BLaER1 (cell line): ENCODE measurements at regions not wholly inside any gene's neighbourhood (a gene's known extent, or its start where the extent isn't known, plus 50 kb on each side); places are given as distances from the start of the nearest gene placed in this dataset.
"Not testable (repeated sequence)": the region's sequence is repeated elsewhere in the genome, so short reads cannot be mapped to it uniquely, and the experiment has no call there.

Experiments
- H3K27ac ChIP-seq: shearing (Covaris generic); formaldehyde crosslinking; 2 replicates; pipeline ENCODE4 v1.8.1; 2022
- H3K27me3 ChIP-seq: shearing (Covaris generic); formaldehyde crosslinking; 2 replicates; pipeline ENCODE4 v1.8.1; 2022
- H3K36me3 ChIP-seq: shearing (Covaris generic); formaldehyde crosslinking; 2 replicates; pipeline ENCODE4 v1.8.1; 2022
- H3K4me1 ChIP-seq: shearing (Covaris generic); formaldehyde crosslinking; 2 replicates; pipeline ENCODE4 v1.8.1; 2022
- H3K4me2 ChIP-seq: shearing (Covaris generic); formaldehyde crosslinking; 2 replicates; pipeline ENCODE4 v1.8.1; 2022
- H3K4me3 ChIP-seq: shearing (Covaris generic); formaldehyde crosslinking; 2 replicates; pipeline ENCODE4 v1.8.1; 2022
- H3K9ac ChIP-seq: shearing (Covaris generic); formaldehyde crosslinking; 2 replicates; pipeline ENCODE4 v1.8.1; 2022
- H3K9me3 ChIP-seq: shearing (Covaris generic); formaldehyde crosslinking; 2 replicates; pipeline ENCODE4 v1.8.1; 2022
- H4K20me1 ChIP-seq: shearing (Covaris generic); formaldehyde crosslinking; 2 replicates; pipeline ENCODE4 v1.8.1; 2022
- Cebpa-rat ChIP-seq: shearing (Covaris generic); IDR thresholded peaks from 2 replicates; pipeline ENCODE4 v1.8.1; 2022

DNA sequence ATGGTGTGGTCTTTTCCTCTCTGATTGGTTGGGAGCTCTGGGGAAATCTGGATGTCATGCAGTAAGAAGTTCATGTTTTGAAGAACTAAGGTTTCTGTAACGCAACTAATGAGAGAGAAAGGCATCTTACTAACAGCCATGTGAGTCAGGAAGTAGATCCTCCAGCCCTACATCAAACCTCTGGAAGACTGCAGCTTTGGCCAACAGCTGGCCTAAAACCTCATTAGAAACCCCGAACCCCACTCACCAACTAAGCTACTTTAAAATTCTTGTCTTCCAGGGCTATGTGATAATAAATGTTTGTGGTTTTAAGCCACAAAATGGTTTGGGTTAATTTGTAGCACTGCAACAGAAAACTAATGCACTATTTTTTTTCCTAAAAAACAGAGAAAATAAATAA is 549.0 kb upstream of the GRID2 start:
- Histone ChIP-seq H3K36me3 (no peaks in the 10 kb centered on the region), H3K4me3 (no peak overlapping the region), H3K4me1 (peaks cover 19% of the 10 kb centered on the region), H3K4me2 (no peak overlapping the region), H4K20me1 (no peaks in the 10 kb centered on the region), H3K9me3 (no peaks in the 10 kb centered on the region), H3K9ac (no peak overlapping the region), H3K27ac (no peak overlapping the region), H3K27me3 (no peaks in the 10 kb centered on the region)
- no peak for TF ChIP-seq Cebpa-rat

- Histone ChIP-seq H3K9me3 (no peaks in the 10 kb centered on the region), H3K27me3 (no peaks in the 10 kb centered on the region), H3K27ac (no peak overlapping the region), H3K4me1 (peaks cover 19% of the 10 kb centered on the region), H3K4me3 (no peak overlapping the region), H3K36me3 (no peaks in the 10 kb centered on the region), H4K20me1 (no peaks in the 10 kb centered on the region), H3K9ac (no peak overlapping the region), H3K4me2 (no peak overlapping the region)
- TF ChIP-seq Cebpa-rat: no peak
Observed at GRCh38 chr4:91758487-91758886, 545.3 kb upstream of the GRID2 start.

- H4K20me1 ChIP-seq: no peaks in the 10 kb centered on the region
- no peak overlapping the region for H3K4me3 ChIP-seq
- H3K36me3 ChIP-seq: no peaks in the 10 kb centered on the region
- no peak overlapping the region for H3K27ac ChIP-seq
- H3K9me3 ChIP-seq: no peaks in the 10 kb centered on the region
- no peak overlapping the region for H3K9ac ChIP-seq
- no peak overlapping the region for H3K4me2 ChIP-seq
- no peak for TF ChIP-seq Cebpa-rat
- no peaks in the 10 kb centered on the region for H3K27me3 ChIP-seq
- H3K4me1 ChIP-seq: no peaks in the 10 kb centered on the region
Observed at GRCh38 chr4:91764085-91764484, 539.7 kb upstream of the GRID2 start.

GRCh38 chr4:91769912-91770311 is 533.9 kb upstream of the GRID2 start:
- H3K9me3 ChIP-seq: peaks cover 5% of the 10 kb centered on the region; the same call in 1 of the 2 replicates
- H3K36me3 ChIP-seq: no peaks in the 10 kb centered on the region
- H3K4me1 ChIP-seq: no peaks in the 10 kb centered on the region
- H3K27ac ChIP-seq: no peak overlapping the region
- H3K27me3 ChIP-seq: no peaks in the 10 kb centered on the region
- H3K9ac ChIP-seq: no peak overlapping the region
- H3K4me3 ChIP-seq: no peak overlapping the region
- no peak overlapping the region for H3K4me2 ChIP-seq
- H4K20me1 ChIP-seq: no peaks in the 10 kb centered on the region
- no peak for TF ChIP-seq Cebpa-rat

GRCh38 chr4:91791631-91792030 is 512.1 kb upstream of the GRID2 start:
- H3K27me3 ChIP-seq, H3K9me3 ChIP-seq, H3K36me3 ChIP-seq, H3K27ac ChIP-seq, H3K4me1 ChIP-seq, H3K9ac ChIP-seq, H3K4me2 ChIP-seq, H3K4me3 ChIP-seq, H4K20me1 ChIP-seq: not testable (repeated sequence)

GRCh38 chr4:91795947-91796346 is 507.8 kb upstream of the GRID2 start:
- TF ChIP-seq Cebpa-rat: no peak
- H3K27me3 ChIP-seq: no peaks in the 10 kb centered on the region

DNA sequence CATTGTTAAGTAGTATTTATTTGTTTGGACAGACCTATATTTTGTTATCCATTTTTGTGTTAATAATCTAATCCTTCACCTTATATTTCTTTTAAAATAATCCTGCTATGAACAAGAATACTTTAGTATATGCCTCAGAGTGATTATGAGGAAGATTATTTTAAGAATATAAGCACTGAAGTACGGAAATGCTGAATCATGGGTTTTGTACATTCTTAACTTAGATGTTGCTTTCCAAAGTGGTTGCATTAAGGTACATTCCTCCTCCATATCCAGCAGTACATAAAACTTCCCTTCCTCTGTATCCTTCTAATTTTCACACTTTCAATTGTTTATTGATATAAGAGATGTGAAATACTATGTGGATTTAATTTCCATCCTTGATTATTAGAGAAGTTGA is 491.4 kb upstream of the GRID2 start:
- no peak overlapping the region for H3K4me3 ChIP-seq
- no peaks in the 10 kb centered on the region for H4K20me1 ChIP-seq
- H3K36me3 ChIP-seq: no peaks in the 10 kb centered on the region
- no peak overlapping the region for H3K27ac ChIP-seq
- no peak overlapping the region for H3K9ac ChIP-seq
- H3K27me3 ChIP-seq: no peaks in the 10 kb centered on the region
- H3K4me2 ChIP-seq: no peak overlapping the region
- no peak for TF ChIP-seq Cebpa-rat
- no peaks in the 10 kb centered on the region for H3K4me1 ChIP-seq
- no peaks in the 10 kb centered on the region for H3K9me3 ChIP-seq

More at GRCh38 chr4:91795947-91796346, 507.8 kb upstream of the GRID2 start:
- H3K4me1 ChIP-seq: no peaks in the 10 kb centered on the region
- H3K4me2 ChIP-seq: no peak overlapping the region
- no peak overlapping the region for H3K27ac ChIP-seq
- H3K36me3 ChIP-seq: no peaks in the 10 kb centered on the region
- H4K20me1 ChIP-seq: no peaks in the 10 kb centered on the region
- no peak overlapping the region for H3K9ac ChIP-seq
- H3K4me3 ChIP-seq: no peak overlapping the region
- H3K9me3 ChIP-seq: no peaks in the 10 kb centered on the region

GRCh38 chr4:91824773-91825172 is 479.0 kb upstream of the GRID2 start:
- no peaks in the 10 kb centered on the region for H3K36me3 ChIP-seq

GRCh38 chr4:91826186-91826585 is 477.6 kb upstream of the GRID2 start:
- Histone ChIP-seq H3K4me1 (no peaks in the 10 kb centered on the region), H4K20me1 (no peaks in the 10 kb centered on the region), H3K27ac (no peak overlapping the region), H3K9ac (no peak overlapping the region), H3K4me3 (no peak overlapping the region), H3K4me2 (no peak overlapping the region), H3K27me3 (no peaks in the 10 kb centered on the region), H3K36me3 (no peaks in the 10 kb centered on the region), H3K9me3 (peaks cover 4% of the 10 kb centered on the region; the same call in 1 of the 2 replicates)
- TF ChIP-seq Cebpa-rat: no peak

More at GRCh38 chr4:91824773-91825172, 479.0 kb upstream of the GRID2 start:
- Histone ChIP-seq H3K4me3 (no peak overlapping the region), H3K9me3 (peaks cover 4% of the 10 kb centered on the region; the same call in 1 of the 2 replicates), H3K27me3 (no peaks in the 10 kb centered on the region), H3K27ac (no peak overlapping the region), H3K4me1 (no peaks in the 10 kb centered on the region), H3K9ac (no peak overlapping the region), H3K4me2 (no peak overlapping the region), H4K20me1 (no peaks in the 10 kb centered on the region)
- no peak for TF ChIP-seq Cebpa-rat

DNA sequence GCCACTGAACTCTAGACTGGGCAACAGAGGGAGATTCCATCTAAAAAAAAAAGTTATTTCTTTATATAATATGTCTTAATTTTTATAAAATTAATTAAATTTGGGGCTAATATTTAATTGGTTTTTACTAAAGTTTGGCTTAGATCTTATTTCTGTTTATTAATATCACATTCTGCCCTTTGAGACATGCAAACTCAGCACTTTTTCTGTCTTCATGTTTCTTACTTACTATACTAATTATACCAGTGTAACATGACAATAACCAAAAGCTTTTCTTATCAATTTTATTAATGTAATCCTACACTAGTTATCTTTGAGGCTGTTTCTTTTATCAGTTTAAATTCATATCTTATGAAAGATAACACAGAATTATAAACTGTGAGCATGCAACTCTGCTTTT is 475.9 kb upstream of the GRID2 start:
- Histone ChIP-seq H3K27ac (no peak overlapping the region), H3K4me1 (no peaks in the 10 kb centered on the region), H3K36me3 (no peaks in the 10 kb centered on the region), H4K20me1 (no peaks in the 10 kb centered on the region), H3K9me3 (peaks cover 13% of the 10 kb centered on the region), H3K27me3 (no peaks in the 10 kb centered on the region), H3K9ac (no peak overlapping the region), H3K4me3 (no peak overlapping the region), H3K4me2 (no peak overlapping the region)
- TF ChIP-seq Cebpa-rat: no peak

DNA sequence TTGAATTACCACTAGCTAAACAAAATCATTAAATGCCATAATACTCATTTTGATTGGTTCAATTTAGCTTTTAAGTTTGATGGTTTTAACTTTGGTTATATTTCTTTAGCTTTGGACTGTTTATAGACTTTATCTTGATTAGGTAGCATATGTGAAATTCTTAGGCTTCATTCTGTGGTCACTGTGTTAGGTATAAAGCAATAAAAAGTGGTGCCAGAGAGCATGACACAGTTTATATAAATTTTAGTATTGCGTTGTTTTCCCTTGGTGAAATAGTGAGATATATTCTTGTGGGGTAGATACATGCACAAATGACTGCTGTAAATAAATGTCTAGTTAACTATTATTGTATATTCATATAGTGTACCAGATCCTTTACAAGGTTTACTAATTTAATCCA is 474.2 kb upstream of the GRID2 start:
- no peak overlapping the region for H3K9ac ChIP-seq
- no peak for TF ChIP-seq Cebpa-rat
- no peak overlapping the region for H3K4me2 ChIP-seq
- peaks cover 30% of the 10 kb centered on the region for H3K9me3 ChIP-seq
- H3K4me1 ChIP-seq: no peaks in the 10 kb centered on the region
- no peaks in the 10 kb centered on the region for H3K36me3 ChIP-seq
- no peaks in the 10 kb centered on the region for H3K27me3 ChIP-seq
- no peak overlapping the region for H3K27ac ChIP-seq
- H4K20me1 ChIP-seq: no peaks in the 10 kb centered on the region
- no peak overlapping the region for H3K4me3 ChIP-seq
